Cerebellar cortex (tissue), 1 donor: ENCODE measurements at regions not wholly inside any gene's neighbourhood (a gene's known extent, or its start where the extent isn't known, plus 50 kb on each side); places are given as distances from the start of the nearest gene placed in this dataset.

Experiments used
- DNase-seq: peaks from one replicate; pipeline ENCODE4 v3.0.0-alpha.2; 2015; ENCODE audit warnings: low spot score

- no peak for DNase-seq
Observed at GRCh38 chr18:26700728-26701127, 152.4 kb upstream of the KCTD1 start.

- DNase-seq: no peak
Observed at GRCh38 chr18:26700201-26700600, 151.8 kb upstream of the KCTD1 start.

- no peak for DNase-seq
Observed at GRCh38 chr18:26697186-26697884, 149.0 kb upstream of the KCTD1 start.

GRCh38 chr18:26696786-26697185, 148.4 kb upstream of the KCTD1 start:
- DNase-seq: no peak

- no peak for DNase-seq
Observed at GRCh38 chr18:26696308-26696707, 148.0 kb upstream of the KCTD1 start.

- no peak for DNase-seq
Observed at GRCh38 chr18:26689226-26689879, 141.0 kb upstream of the KCTD1 start.

- DNase-seq: no peak
Observed at GRCh38 chr18:26686532-26686931, 138.2 kb upstream of the KCTD1 start.

GRCh38 chr18:26685438-26686157, 137.2 kb upstream of the KCTD1 start:
- peak; percentile 5 for DNase-seq

GRCh38 chr18:26677957-26678356, 129.6 kb upstream of the KCTD1 start:
- DNase-seq: no peak

GRCh38 chr18:26667046-26667445, 118.7 kb upstream of the KCTD1 start:
- DNase-seq: no peak

GRCh38 chr18:26662996-26663395, 114.6 kb upstream of the KCTD1 start:
- no peak for DNase-seq

- DNase-seq: peak; percentile 29
Observed at GRCh38 chr18:26657631-26658581, 109.6 kb upstream of the KCTD1 start.

GRCh38 chr18:26656944-26657536, 108.7 kb upstream of the KCTD1 start:
- DNase-seq: peak; percentile 75

GRCh38 chr18:26656431-26656943, 108.1 kb upstream of the KCTD1 start:
- no peak for DNase-seq

- peak; percentile 83 for DNase-seq
Observed at GRCh38 chr18:26655525-26656430, 107.4 kb upstream of the KCTD1 start.

- peak; percentile 57 for DNase-seq
Observed at GRCh38 chr18:26654616-26655524, 106.5 kb upstream of the KCTD1 start.

- peak; percentile 31 for DNase-seq
Observed at GRCh38 chr18:26653943-26654615, 105.7 kb upstream of the KCTD1 start.

GRCh38 chr18:26652501-26652900, 104.1 kb upstream of the KCTD1 start:
- DNase-seq: no peak
